ENCODE measurements at regions not wholly inside any gene's neighbourhood (a gene's known extent, or its start where the extent isn't known, plus 50 kb on each side); places are given as distances from the start of the nearest gene placed in this dataset.

DNA sequence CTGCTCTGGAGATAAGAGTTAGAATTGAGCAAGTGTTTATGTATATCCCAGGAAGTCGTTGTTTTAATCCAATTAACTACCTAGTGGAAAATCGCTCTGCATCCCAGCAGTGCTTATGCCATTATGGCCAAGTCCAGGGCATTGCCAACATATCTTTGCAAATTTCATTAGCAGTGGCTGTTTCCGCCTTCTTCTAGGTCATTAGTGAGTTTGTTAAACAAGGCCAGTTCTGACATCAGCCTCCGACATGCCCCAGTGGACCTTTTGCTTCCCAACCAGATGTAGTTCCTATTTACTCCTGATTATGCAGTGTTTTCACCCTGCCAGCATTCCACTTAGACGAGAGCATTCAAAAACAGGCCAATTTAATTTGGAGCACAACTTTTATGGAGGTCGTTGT lies 106.8 kb upstream of the FAM78B start:
- in situ Hi-C loops (cut with HindIII; ENCODE audit: extremely low pct_ligation_motif_present, low pct_unique_long_range_greater_than_20kb) (no loop called here), intact Hi-C loops (cut with micrococcal nuclease; ENCODE audit: unreplicated experiment) (no loop called here)
- ChIA-PET CTCF (ENCODE audit: low intra/inter-chr PET ratio, low total read pairs) (no interaction called here), POLR2A (no interaction called here)
- H3K27ac ChIP-seq (ENCODE audit: extremely low read length, insufficient read depth, low read length): no peak overlapping the region
- H3K4me2 ChIP-seq (ENCODE audit: low read depth, low read length): peak overlapping the region; percentile 24; the same call in 1 of the 2 replicates
- WGBS (ENCODE audit: low lambda C conversion rate): 14% methylated on average over 6 of the region's 6 CpGs
- H2AFZ ChIP-seq (ENCODE audit: low read length): no peak overlapping the region
- peaks cover 6% of the 10 kb centered on the region for H3K4me1 ChIP-seq (ENCODE audit: insufficient read depth, low read length)
- H3K36me3 ChIP-seq (replicated peaks in 1 of 2; ENCODE audit: control insufficient read depth in 1 of 2, insufficient read depth in 2 of 2, low read length in 2 of 2): no peaks in the 10 kb centered on the region
- no peaks in the 10 kb centered on the region for H3K79me2 ChIP-seq (ENCODE audit: insufficient read depth, low read length)
- TF ChIP-seq KDM5A (IDR thresholded peaks at IDR 0.05; ENCODE audit: borderline replicate concordance, low read length): no peak
- TF ChIP-seq ZBTB34 (CRISPR knock-in tag; IDR thresholded peaks at IDR 0.05): no peak
- no peak for TF ChIP-seq ZNF431 (CRISPR knock-in tag; IDR thresholded peaks at IDR 0.05; ENCODE audit: borderline replicate concordance, low read depth)
- TF ChIP-seq ZNF432 (CRISPR knock-in tag; IDR thresholded peaks at IDR 0.05; ENCODE audit: borderline replicate concordance): no peak
- no peak for TF ChIP-seq SRY (CRISPR knock-in tag; IDR thresholded peaks at IDR 0.05)
- no peak for TF ChIP-seq ZNF646 (CRISPR knock-in tag; IDR thresholded peaks at IDR 0.05)
- TF ChIP-seq NR0B2 (CRISPR knock-in tag; IDR thresholded peaks at IDR 0.05): no peak
- TF ChIP-seq JDP2 (CRISPR knock-in tag; IDR thresholded peaks at IDR 0.05; ENCODE audit: borderline replicate concordance): no peak
- TF ChIP-seq ZBTB20 (CRISPR knock-in tag; IDR thresholded peaks at IDR 0.05; ENCODE audit: borderline replicate concordance, low read depth): no peak
- TF ChIP-seq ZNF558 (CRISPR knock-in tag; IDR thresholded peaks at IDR 0.05; ENCODE audit: borderline replicate concordance): no peak
- TF ChIP-seq CREM (IDR thresholded peaks at IDR 0.05): no peak
- no peak for TF ChIP-seq CREM (CRISPR knock-in tag; IDR thresholded peaks at IDR 0.05)
- TF ChIP-seq THAP11 (CRISPR knock-in tag; IDR thresholded peaks at IDR 0.05): no peak
- no peak for TF ChIP-seq PCBP2 (optimal IDR thresholded peaks at IDR 0.05; ENCODE audit: low read depth, low read length, poor library complexity, severe bottlenecking)
- no peak for TF ChIP-seq JUND (CRISPR knock-in tag; IDR thresholded peaks at IDR 0.05)
- TF ChIP-seq ZNF549 (CRISPR knock-in tag; IDR thresholded peaks at IDR 0.05): no peak
- TF ChIP-seq BRD4 (CRISPR knock-in tag; IDR thresholded peaks at IDR 0.05): no peak
- no peak for TF ChIP-seq PCBP1 (IDR thresholded peaks at IDR 0.05; ENCODE audit: borderline replicate concordance, low read depth, low read length)
- H3K9ac ChIP-seq (ENCODE audit: insufficient read depth, low read depth, low read length): no peak overlapping the region
- no peak overlapping the region for H3K4me3 ChIP-seq (replicated peaks in 1 of 3; ENCODE audit: insufficient read depth in 1 of 3, low read depth in 2 of 3, low read length in 3 of 3)
- H3K27me3 ChIP-seq (ENCODE audit: control insufficient read depth in 1 of 2, insufficient read depth in 2 of 2, low read length in 2 of 2): no peaks in the 10 kb centered on the region
- no TSS peak for BruUV-seq (replicated peaks)
- H3K9me3 ChIP-seq (ENCODE audit: low read length): no peaks in the 10 kb centered on the region
- FAIRE-seq: no peak
- H4K20me1 ChIP-seq (ENCODE audit: insufficient read depth, low read length): no peaks in the 10 kb centered on the region
- DNase-seq (ENCODE audit: low spot score): no peak
- ATAC-seq: no peak

Data from HepG2 (cell line).